IgD-negative memory B cell (primary cell): ENCODE measurements at regions not wholly inside any gene's neighbourhood (a gene's known extent, or its start where the extent isn't known, plus 50 kb on each side); places are given as distances from the start of the nearest gene placed in this dataset.

Experiments used
- H3K27ac Mint-ChIP-seq, 3 donors: one replicate each; pipeline ENCODE4 v1.8.0; 2020 to 2022; ENCODE audit warnings: mild to moderate bottlenecking in 3 of 3, mixed read lengths in 3 of 3, moderate library complexity in 1 of 3
- H3K27me3 Mint-ChIP-seq: one replicate; pipeline ENCODE4 v1.8.0; 2021; ENCODE audit warnings: mixed read lengths
- H3K36me3 Mint-ChIP-seq: one replicate; pipeline ENCODE4 v1.8.0; 2020; ENCODE audit warnings: mild to moderate bottlenecking, mixed read lengths
- H3K4me1 Mint-ChIP-seq, 3 donors: one replicate each; pipeline ENCODE4 v1.8.0; 2020 to 2022; ENCODE audit warnings: mixed read lengths in 3 of 3, mild to moderate bottlenecking in 1 of 3
- H3K4me3 Mint-ChIP-seq, 4 donors: one replicate each; pipeline ENCODE4 v1.8.0; 2020 to 2022; ENCODE audit warnings: mild to moderate bottlenecking in 4 of 4, mixed read lengths in 4 of 4, moderate library complexity in 3 of 4
- H3K9me3 Mint-ChIP-seq, 3 donors: one replicate each; pipeline ENCODE4 v1.8.0; 2020 to 2021; ENCODE audit warnings: mixed read lengths in 3 of 3, mild to moderate bottlenecking in 1 of 3

- Mint-ChIP-seq H3K27ac (no peak overlapping the region), H3K27me3 (peaks cover 5% of the 10 kb centered on the region), H3K36me3 (no peaks in the 10 kb centered on the region), H3K9me3 (peaks cover 0 to 2% (median 0%) of the 10 kb centered on the region in 3 donors), H3K4me1 (no peaks in the 10 kb centered on the region), H3K4me3 (no peak overlapping the region)
These were observed 95.5 kb upstream of the PROX1 start for GRCh38 chr1:213891989-213892902.

GRCh38 chr1:213898684-213899083 is 89.1 kb upstream of the PROX1 start:
- no peaks in the 10 kb centered on the region for H3K36me3 Mint-ChIP-seq
- peaks cover 7% of the 10 kb centered on the region for H3K27me3 Mint-ChIP-seq
- H3K4me1 Mint-ChIP-seq, result no peaks in the 10 kb centered on the region
- H3K27ac Mint-ChIP-seq, result no peak overlapping the region
- H3K4me3 Mint-ChIP-seq, result no peak overlapping the region
- H3K9me3 Mint-ChIP-seq, result peaks cover 0 to 2% (median 0%) of the 10 kb centered on the region in 3 donors

GRCh38 chr1:213899413-213899812 is 88.4 kb upstream of the PROX1 start:
- Mint-ChIP-seq H3K27me3 (peaks cover 3% of the 10 kb centered on the region), H3K4me3 (no peak overlapping the region), H3K27ac (no peak overlapping the region), H3K4me1 (no peaks in the 10 kb centered on the region), H3K36me3 (no peaks in the 10 kb centered on the region), H3K9me3 (peaks cover 0 to 2% (median 0%) of the 10 kb centered on the region in 3 donors)

GRCh38 chr1:213905344-213905743 is 82.4 kb upstream of the PROX1 start:
- no peak overlapping the region for H3K27ac Mint-ChIP-seq
- H3K36me3 Mint-ChIP-seq, result no peaks in the 10 kb centered on the region
- H3K4me1 Mint-ChIP-seq, result peaks cover 0 to 2% (median 0%) of the 10 kb centered on the region in 3 donors
- H3K9me3 Mint-ChIP-seq, result peaks cover 0 to 4% (median 0%) of the 10 kb centered on the region in 3 donors
- H3K27me3 Mint-ChIP-seq, result peaks cover 2% of the 10 kb centered on the region
- H3K4me3 Mint-ChIP-seq, result no peak overlapping the region

- Mint-ChIP-seq H3K36me3 (no peaks in the 10 kb centered on the region), H3K4me3 (no peak overlapping the region), H3K27ac (no peak overlapping the region), H3K9me3 (peaks cover 0 to 4% (median 0%) of the 10 kb centered on the region in 3 donors), H3K27me3 (peaks cover 2% of the 10 kb centered on the region), H3K4me1 (peaks cover 0 to 2% (median 0%) of the 10 kb centered on the region in 3 donors)
These were observed 79.3 kb upstream of the PROX1 start for GRCh38 chr1:213908521-213908920.

- peaks cover 0 to 2% (median 0%) of the 10 kb centered on the region in 3 donors for H3K4me1 Mint-ChIP-seq
- no peaks in the 10 kb centered on the region for H3K27me3 Mint-ChIP-seq
- no peak overlapping the region for H3K4me3 Mint-ChIP-seq
- no peaks in the 10 kb centered on the region for H3K9me3 Mint-ChIP-seq
- H3K27ac Mint-ChIP-seq, result no peak overlapping the region
- H3K36me3 Mint-ChIP-seq, result no peaks in the 10 kb centered on the region
These were observed 73.4 kb upstream of the PROX1 start for GRCh38 chr1:213914392-213914791.

GRCh38 chr1:213921311-213921710 is 66.5 kb upstream of the PROX1 start:
- Mint-ChIP-seq H3K4me3 (no peak overlapping the region), H3K9me3 (peaks cover 2 to 6% (median 2%) of the 10 kb centered on the region in 3 donors), H3K27ac (no peak overlapping the region), H3K4me1 (no peaks in the 10 kb centered on the region), H3K27me3 (no peaks in the 10 kb centered on the region), H3K36me3 (no peaks in the 10 kb centered on the region)

GRCh38 chr1:213921712-213922111 is 66.1 kb upstream of the PROX1 start:
- Mint-ChIP-seq H3K4me3 (no peak overlapping the region), H3K36me3 (no peaks in the 10 kb centered on the region), H3K4me1 (no peaks in the 10 kb centered on the region), H3K27me3 (peaks cover 2% of the 10 kb centered on the region), H3K9me3 (peaks cover 2 to 6% (median 2%) of the 10 kb centered on the region in 3 donors), H3K27ac (no peak overlapping the region)

- Mint-ChIP-seq H3K4me3 (no peak overlapping the region), H3K27me3 (peaks cover 4% of the 10 kb centered on the region), H3K27ac (no peak overlapping the region), H3K4me1 (no peaks in the 10 kb centered on the region), H3K36me3 (no peaks in the 10 kb centered on the region), H3K9me3 (peaks cover 2 to 6% (median 2%) of the 10 kb centered on the region in 3 donors)
These were observed 62.1 kb upstream of the PROX1 start for GRCh38 chr1:213925531-213926182.

GRCh38 chr1:213927846-213928245 is 59.9 kb upstream of the PROX1 start:
- Mint-ChIP-seq H3K36me3 (no peaks in the 10 kb centered on the region), H3K27ac (peak overlapping the region in 1 of 3 donors; percentile 9), H3K4me3 (no peak overlapping the region), H3K27me3 (peaks cover 4% of the 10 kb centered on the region), H3K4me1 (no peaks in the 10 kb centered on the region), H3K9me3 (peaks cover 2 to 6% (median 5%) of the 10 kb centered on the region in 3 donors)

- Mint-ChIP-seq H3K4me1 (no peaks in the 10 kb centered on the region), H3K27ac (no peak overlapping the region), H3K27me3 (peaks cover 4% of the 10 kb centered on the region), H3K4me3 (no peak overlapping the region), H3K36me3 (no peaks in the 10 kb centered on the region), H3K9me3 (peaks cover 0 to 7% (median 2%) of the 10 kb centered on the region in 3 donors)
These were observed 58.4 kb upstream of the PROX1 start for GRCh38 chr1:213929398-213929797.

GRCh38 chr1:213931836-213932235 is 55.9 kb upstream of the PROX1 start:
- Mint-ChIP-seq H3K9me3 (peaks cover 0 to 8% (median 0%) of the 10 kb centered on the region in 3 donors), H3K27me3 (peaks cover 1% of the 10 kb centered on the region), H3K4me1 (no peaks in the 10 kb centered on the region), H3K4me3 (no peak overlapping the region), H3K27ac (no peak overlapping the region), H3K36me3 (peaks cover 2% of the 10 kb centered on the region)

- Mint-ChIP-seq H3K4me1 (no peaks in the 10 kb centered on the region), H3K36me3 (peaks cover 2% of the 10 kb centered on the region), H3K27me3 (no peaks in the 10 kb centered on the region), H3K9me3 (peaks cover 0 to 8% (median 0%) of the 10 kb centered on the region in 3 donors), H3K27ac (no peak overlapping the region), H3K4me3 (no peak overlapping the region)
These were observed 54.4 kb upstream of the PROX1 start for GRCh38 chr1:213933336-213933735.

GRCh38 chr1:213934649-213935048 is 53.1 kb upstream of the PROX1 start:
- H3K9me3 Mint-ChIP-seq, result peaks cover 0 to 8% (median 0%) of the 10 kb centered on the region in 3 donors

GRCh38 chr1:213936571-213936970 is 51.2 kb upstream of the PROX1 start:
- Mint-ChIP-seq H3K4me1 (no peaks in the 10 kb centered on the region), H3K9me3 (peaks cover 0 to 4% (median 0%) of the 10 kb centered on the region in 3 donors), H3K27me3 (no peaks in the 10 kb centered on the region), H3K4me3 (no peak overlapping the region), H3K27ac (no peak overlapping the region), H3K36me3 (peaks cover 2% of the 10 kb centered on the region)

More at GRCh38 chr1:213934649-213935048, 53.1 kb upstream of the PROX1 start:
- Mint-ChIP-seq H3K4me3 (no peak overlapping the region), H3K36me3 (peaks cover 2% of the 10 kb centered on the region), H3K27ac (no peak overlapping the region), H3K4me1 (no peaks in the 10 kb centered on the region), H3K27me3 (no peaks in the 10 kb centered on the region)
